C4-2B (cell line): ENCODE measurements at regions not wholly inside any gene's neighbourhood (a gene's known extent, or its start where the extent isn't known, plus 50 kb on each side); places are given as distances from the start of the nearest gene placed in this dataset.

ENCODE experiments used
- CTCF ChIP-seq: fragments of 450-650 bp; conservative IDR thresholded peaks from 2 replicates; pipeline ENCODE4 v1.5.1; 2017; ENCODE audit warnings: mild to moderate bottlenecking
- ZFX ChIP-seq: fragments of 450-650 bp; IDR thresholded peaks from 2 replicates; pipeline ENCODE4 v1.6.1; 2017

- no peak for TF ChIP-seq CTCF
- no peak for TF ChIP-seq ZFX
Measured at GRCh38 chr21:17978895-17979294, 159.7 kb upstream of the C21orf91 start.
